Activated naive CD8-positive, alpha-beta T cell treated with anti-CD3 and anti-CD28 coated beads, Interleukin-2, amount 10 ng/mL, durations not matched to agents 7 days and 5 days (primary cell): ENCODE measurements at regions not wholly inside any gene's neighbourhood (a gene's known extent, or its start where the extent isn't known, plus 50 kb on each side); places are given as distances from the start of the nearest gene placed in this dataset.
"Not testable (repeated sequence)": the region's sequence is repeated elsewhere in the genome, so short reads cannot be mapped to it uniquely, and the experiment has no call there.

Experiments used
- ATAC-seq: fragments of 150-1000 bp; cut with Tn5 transposase; one replicate; pipeline ENCODE4 v1.10.0; 2021; ENCODE audit warnings: low read depth, moderate library complexity
- POLR2A ChIA-PET: fragments of 350-600 bp; sonication (Branson Sonifier 250); formaldehyde crosslinking; loops from one replicate; lab custom pipeline; 2021; ENCODE audit warnings: antibody characterized with exemption; lab: Charles Lee
- DNase-seq: peaks from one replicate; pipeline ENCODE4 v3.0.0; 2021
- H3K27ac Mint-ChIP-seq: one replicate; pipeline ENCODE4 v1.8.0; 2022; ENCODE audit warnings: mild to moderate bottlenecking, mixed read lengths
- H3K27me3 Mint-ChIP-seq: one replicate; pipeline ENCODE4 v1.8.0; 2022; ENCODE audit warnings: mild to moderate bottlenecking, moderate library complexity, mixed read lengths
- H3K36me3 Mint-ChIP-seq: one replicate; pipeline ENCODE4 v1.8.0; 2021; ENCODE audit warnings: mild to moderate bottlenecking, mixed read lengths
- H3K4me1 Mint-ChIP-seq: one replicate; pipeline ENCODE4 v1.8.0; 2021; ENCODE audit warnings: mixed read lengths
- H3K4me3 Mint-ChIP-seq: one replicate; pipeline ENCODE4 v1.8.0; 2022; ENCODE audit warnings: mild to moderate bottlenecking, moderate library complexity, mixed read lengths
- H3K9me3 Mint-ChIP-seq: one replicate; pipeline ENCODE4 v1.8.0; 2021; ENCODE audit warnings: mixed read lengths

DNA sequence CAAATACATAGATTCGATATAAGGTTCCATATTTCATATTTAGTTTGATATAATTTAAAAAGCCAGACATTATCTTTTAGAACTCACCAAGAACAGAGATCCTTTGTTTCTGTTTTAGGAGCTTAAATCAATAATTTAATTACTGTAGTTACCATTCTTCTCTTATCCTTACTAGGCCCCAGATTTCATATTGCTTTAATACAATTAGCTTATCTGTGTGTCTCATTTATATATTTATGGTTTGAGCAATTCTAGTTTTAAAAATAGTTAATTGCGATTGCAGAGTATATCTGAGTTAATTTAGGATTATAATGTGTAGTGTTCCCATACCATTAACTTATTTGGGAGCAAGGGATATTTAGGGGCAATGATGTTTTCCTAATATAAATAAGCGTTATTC, 558.8 kb upstream of the ZNF804A start:
- no peaks in the 10 kb centered on the region for H3K36me3 Mint-ChIP-seq
- no peak overlapping the region for H3K4me3 Mint-ChIP-seq
- POLR2A ChIA-PET = no interaction called here
- DNase-seq = no peak
- no peaks in the 10 kb centered on the region for H3K27me3 Mint-ChIP-seq
- no peak for ATAC-seq
- H3K4me1 Mint-ChIP-seq = no peaks in the 10 kb centered on the region
- no peaks in the 10 kb centered on the region for H3K9me3 Mint-ChIP-seq
- H3K27ac Mint-ChIP-seq = no peak overlapping the region

DNA sequence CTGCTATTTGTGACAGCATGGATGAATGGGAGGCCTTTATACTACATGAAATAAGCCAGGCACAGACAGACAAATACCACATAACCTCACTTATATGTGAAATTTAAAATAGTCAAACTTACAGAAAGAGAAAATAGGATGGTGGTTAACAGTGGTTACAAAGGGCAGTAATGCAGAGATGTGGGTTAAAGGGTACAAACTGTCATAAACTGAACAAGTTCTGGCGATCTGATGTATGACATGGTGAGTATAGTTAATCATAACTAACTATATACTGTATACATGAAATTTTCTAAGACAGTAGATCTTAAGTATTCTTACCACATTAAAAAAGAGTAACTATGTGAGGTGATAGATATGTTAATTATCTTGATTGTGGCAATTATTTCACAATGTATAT, 558.1 kb upstream of the ZNF804A start:
- no peaks in the 10 kb centered on the region for H3K4me1 Mint-ChIP-seq
- no peaks in the 10 kb centered on the region for H3K36me3 Mint-ChIP-seq
- no peak for ATAC-seq
- no peaks in the 10 kb centered on the region for H3K9me3 Mint-ChIP-seq
- POLR2A ChIA-PET = no interaction called here
- H3K27me3 Mint-ChIP-seq = no peaks in the 10 kb centered on the region
- H3K4me3 Mint-ChIP-seq = no peak overlapping the region
- DNase-seq = no peak
- H3K27ac Mint-ChIP-seq = no peak overlapping the region

DNA sequence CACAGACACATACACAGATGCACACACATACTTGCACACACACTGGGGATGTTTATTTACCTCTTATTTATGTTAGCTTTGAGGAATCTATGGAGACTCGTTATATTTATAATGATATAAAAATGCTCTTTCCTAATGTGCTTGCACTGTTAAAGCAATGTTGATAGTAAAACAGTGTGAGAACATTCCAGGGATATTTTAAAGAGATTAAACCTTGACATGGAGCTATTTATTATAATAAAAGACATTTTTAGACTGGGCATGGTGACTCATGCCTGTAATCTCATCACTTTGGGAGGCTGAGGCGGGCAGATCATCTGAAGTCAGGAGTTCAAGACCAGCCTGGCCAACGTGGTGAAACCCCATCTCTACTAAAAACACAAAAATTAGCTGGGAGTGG, 557.3 kb upstream of the ZNF804A start:
- no peak overlapping the region for H3K4me3 Mint-ChIP-seq
- POLR2A ChIA-PET = no interaction called here
- no peaks in the 10 kb centered on the region for H3K4me1 Mint-ChIP-seq
- ATAC-seq (no peak), DNase-seq (no peak)
- H3K27me3 Mint-ChIP-seq = no peaks in the 10 kb centered on the region
- H3K36me3 Mint-ChIP-seq = no peaks in the 10 kb centered on the region
- no peak overlapping the region for H3K27ac Mint-ChIP-seq
- no peaks in the 10 kb centered on the region for H3K9me3 Mint-ChIP-seq

DNA sequence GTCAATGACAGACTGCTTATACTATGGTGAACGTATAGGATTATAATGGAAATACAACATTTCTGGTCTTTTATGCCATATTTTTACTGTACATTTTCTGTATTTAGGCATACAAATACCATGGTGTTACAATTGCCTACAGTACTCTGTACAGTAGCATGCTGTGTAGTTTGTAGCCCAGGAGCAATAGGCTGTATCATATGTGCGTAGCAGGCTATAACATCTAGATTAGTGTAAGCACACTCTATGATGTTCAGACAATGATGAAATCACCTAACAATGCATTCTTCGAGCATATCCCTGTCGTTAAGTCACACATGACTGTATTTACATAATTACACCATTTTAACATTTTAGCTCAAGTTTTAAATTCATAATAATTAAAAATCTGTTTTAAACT, 556.6 kb upstream of the ZNF804A start:
- H3K4me1 Mint-ChIP-seq = no peaks in the 10 kb centered on the region
- H3K9me3 Mint-ChIP-seq = no peaks in the 10 kb centered on the region
- no peak for DNase-seq
- POLR2A ChIA-PET = no interaction called here
- no peak overlapping the region for H3K27ac Mint-ChIP-seq
- H3K27me3 Mint-ChIP-seq = no peaks in the 10 kb centered on the region
- H3K36me3 Mint-ChIP-seq = no peaks in the 10 kb centered on the region
- H3K4me3 Mint-ChIP-seq = no peak overlapping the region
- no peak for ATAC-seq

DNA sequence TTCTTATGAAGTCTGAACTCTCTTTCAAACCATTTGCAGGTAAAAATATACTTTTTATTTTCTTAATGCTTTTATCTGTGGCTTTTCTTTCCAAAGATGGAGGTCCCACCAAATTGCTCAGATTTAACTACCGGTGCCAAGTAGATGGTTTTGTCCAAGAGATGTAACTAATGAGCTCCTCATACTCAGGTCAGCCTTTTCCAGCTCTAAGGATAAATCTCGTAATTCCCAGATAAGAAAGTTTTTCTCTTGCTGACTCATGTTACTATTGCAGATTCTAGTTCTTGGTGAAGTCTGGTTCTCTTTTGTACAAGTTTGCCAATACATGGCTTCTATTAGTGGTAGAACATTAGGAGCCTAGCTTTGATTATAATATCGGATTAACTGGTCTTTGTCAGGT, 550.8 kb upstream of the ZNF804A start:
- no peak for DNase-seq
- H3K36me3 Mint-ChIP-seq = no peaks in the 10 kb centered on the region
- H3K4me1 Mint-ChIP-seq = no peaks in the 10 kb centered on the region
- POLR2A ChIA-PET = no interaction called here
- no peak overlapping the region for H3K27ac Mint-ChIP-seq
- H3K4me3 Mint-ChIP-seq = no peak overlapping the region
- ATAC-seq = no peak
- no peaks in the 10 kb centered on the region for H3K9me3 Mint-ChIP-seq
- H3K27me3 Mint-ChIP-seq = no peaks in the 10 kb centered on the region

DNA sequence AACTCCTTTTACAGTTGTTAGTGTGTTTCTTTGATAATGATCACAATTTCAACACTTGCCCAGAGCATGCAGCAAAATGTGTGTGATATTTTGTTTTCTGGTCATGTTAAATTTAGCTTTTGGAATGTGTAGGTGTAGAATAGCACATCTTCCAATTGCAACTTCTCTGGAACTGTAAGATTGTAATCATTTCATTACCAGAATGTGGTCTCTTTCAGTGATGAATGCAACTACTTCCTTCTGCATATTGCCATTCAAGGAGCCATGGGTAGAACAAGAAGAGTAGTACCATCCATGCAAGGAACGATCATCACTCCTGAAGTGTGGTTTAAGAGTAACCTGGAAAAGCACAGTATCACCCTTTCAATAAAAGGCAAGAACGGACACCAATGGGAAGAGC, 548.8 kb upstream of the ZNF804A start:
- Mint-ChIP-seq H3K36me3 (no peaks in the 10 kb centered on the region), H3K4me3 (no peak overlapping the region), H3K9me3 (no peaks in the 10 kb centered on the region), H3K27me3 (no peaks in the 10 kb centered on the region), H3K4me1 (no peaks in the 10 kb centered on the region), H3K27ac (no peak overlapping the region)
- no peak for ATAC-seq
- DNase-seq = no peak
- POLR2A ChIA-PET = no interaction called here

DNA sequence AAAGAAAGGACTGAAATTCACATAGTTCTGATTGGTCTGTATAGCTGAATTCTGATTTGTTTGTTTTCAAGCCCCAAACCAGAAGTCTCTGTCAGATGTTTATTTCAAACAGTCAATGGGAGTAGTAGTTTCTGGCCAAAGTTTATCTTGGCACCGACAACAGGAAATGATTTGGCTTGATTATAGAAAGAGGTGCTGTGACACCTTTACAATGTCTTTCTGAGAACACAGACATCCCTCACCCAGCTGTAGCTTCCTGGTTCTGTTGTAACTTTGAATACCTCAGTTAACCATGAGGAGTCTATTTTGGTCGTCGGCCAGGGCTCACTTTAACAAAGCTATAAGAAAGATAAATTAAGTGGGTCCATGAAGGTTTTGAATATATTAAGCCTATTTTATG, 545.0 kb upstream of the ZNF804A start:
- no peaks in the 10 kb centered on the region for H3K9me3 Mint-ChIP-seq
- H3K36me3 Mint-ChIP-seq = no peaks in the 10 kb centered on the region
- H3K27me3 Mint-ChIP-seq = no peaks in the 10 kb centered on the region
- H3K4me1 Mint-ChIP-seq = no peaks in the 10 kb centered on the region
- ATAC-seq (no peak), DNase-seq (no peak)
- POLR2A ChIA-PET = no interaction called here
- no peak overlapping the region for H3K4me3 Mint-ChIP-seq
- H3K27ac Mint-ChIP-seq = no peak overlapping the region

DNA sequence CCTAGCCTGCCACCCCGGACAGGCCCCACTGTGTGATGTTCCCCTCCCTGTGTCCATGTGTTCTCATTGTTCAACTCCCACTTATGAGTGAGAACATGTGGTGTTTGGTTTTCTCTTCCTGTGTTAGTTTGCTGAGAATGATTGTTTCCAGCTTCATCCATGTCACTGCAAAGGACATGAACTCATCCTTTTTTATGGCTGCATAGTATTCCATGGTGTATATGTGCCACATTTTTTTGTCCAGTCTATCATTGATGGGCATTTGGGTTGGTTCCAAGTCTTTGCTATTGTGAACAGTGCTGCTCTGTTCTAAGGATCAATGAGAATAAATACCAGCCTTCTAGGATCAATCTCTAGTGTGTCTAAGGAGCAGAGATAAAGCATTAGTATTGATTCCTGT, 543.9 kb upstream of the ZNF804A start:
- ATAC-seq, H3K27ac Mint-ChIP-seq, H3K27me3 Mint-ChIP-seq, H3K9me3 Mint-ChIP-seq, H3K36me3 Mint-ChIP-seq, DNase-seq, H3K4me1 Mint-ChIP-seq, POLR2A ChIA-PET, H3K4me3 Mint-ChIP-seq: not testable (repeated sequence)

DNA sequence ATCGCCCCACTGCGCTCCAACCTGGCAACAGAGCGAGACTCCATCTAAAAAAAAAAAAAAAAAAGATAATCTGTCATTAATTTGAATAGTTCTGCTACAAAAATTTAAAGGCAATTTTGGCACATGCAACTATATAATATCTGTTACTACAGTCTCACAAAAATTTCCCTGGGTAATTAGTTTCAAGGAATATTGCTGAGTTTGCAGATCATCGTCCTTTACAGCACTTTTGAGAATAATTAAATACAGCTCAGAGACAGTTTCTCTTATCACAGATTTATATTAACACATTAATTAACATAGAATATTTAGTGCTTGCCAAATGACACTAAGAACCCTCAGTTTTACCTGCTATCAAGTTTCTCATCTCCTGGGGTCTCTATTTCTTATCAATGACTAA, 540.4 kb upstream of the ZNF804A start:
- Mint-ChIP-seq H3K36me3 (no peaks in the 10 kb centered on the region), H3K4me3 (no peak overlapping the region), H3K27me3 (no peaks in the 10 kb centered on the region), H3K9me3 (no peaks in the 10 kb centered on the region), H3K27ac (no peak overlapping the region), H3K4me1 (no peaks in the 10 kb centered on the region)
- DNase-seq = no peak
- ATAC-seq = no peak
- POLR2A ChIA-PET = no interaction called here

DNA sequence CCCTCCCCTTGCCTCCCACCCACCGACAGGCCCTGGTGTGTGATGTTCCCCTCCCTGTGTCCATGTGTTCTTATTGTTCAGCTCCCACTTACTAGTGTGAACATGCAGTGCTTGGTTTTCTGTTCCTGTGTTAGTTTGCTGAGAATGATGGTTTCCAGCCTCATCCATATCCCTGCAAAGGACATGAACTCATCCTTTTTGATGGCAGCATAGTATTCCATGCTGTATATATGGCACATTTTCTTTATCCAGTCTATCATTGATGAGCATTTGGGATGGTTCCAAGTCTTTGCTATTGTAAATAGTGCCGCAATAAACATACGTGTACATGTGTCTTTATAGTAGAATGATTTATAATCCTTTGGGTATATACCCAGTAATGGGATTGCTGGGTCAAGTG, 538.1 kb upstream of the ZNF804A start:
- H3K4me3 Mint-ChIP-seq, ATAC-seq, H3K27me3 Mint-ChIP-seq, DNase-seq, H3K4me1 Mint-ChIP-seq, H3K36me3 Mint-ChIP-seq, H3K27ac Mint-ChIP-seq, POLR2A ChIA-PET, H3K9me3 Mint-ChIP-seq: not testable (repeated sequence)

DNA sequence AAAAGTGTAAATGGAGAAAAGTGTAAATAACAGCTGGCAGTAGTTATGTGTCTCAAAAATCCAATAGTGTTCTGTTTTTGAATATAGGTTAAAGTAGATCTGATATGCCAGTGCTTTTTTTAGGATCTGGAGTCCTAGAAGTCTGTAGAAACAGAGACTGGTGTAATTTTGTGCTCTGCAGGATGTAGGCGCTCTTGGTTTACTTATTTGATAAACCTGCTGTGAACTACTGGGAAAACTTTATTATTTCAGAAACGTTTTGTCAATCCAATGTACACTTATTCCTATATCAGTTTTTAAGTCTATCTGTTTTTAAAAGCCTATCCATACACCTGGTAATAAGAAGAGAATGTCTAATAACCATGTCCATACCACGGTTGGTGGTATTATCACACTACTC, 530.8 kb upstream of the ZNF804A start:
- H3K36me3 Mint-ChIP-seq = no peaks in the 10 kb centered on the region
- H3K4me3 Mint-ChIP-seq = no peak overlapping the region
- H3K27me3 Mint-ChIP-seq = no peaks in the 10 kb centered on the region
- no peak for ATAC-seq
- H3K4me1 Mint-ChIP-seq = no peaks in the 10 kb centered on the region
- no peak for DNase-seq
- H3K9me3 Mint-ChIP-seq = peaks cover 2% of the 10 kb centered on the region
- no peak overlapping the region for H3K27ac Mint-ChIP-seq
- POLR2A ChIA-PET = no interaction called here

DNA sequence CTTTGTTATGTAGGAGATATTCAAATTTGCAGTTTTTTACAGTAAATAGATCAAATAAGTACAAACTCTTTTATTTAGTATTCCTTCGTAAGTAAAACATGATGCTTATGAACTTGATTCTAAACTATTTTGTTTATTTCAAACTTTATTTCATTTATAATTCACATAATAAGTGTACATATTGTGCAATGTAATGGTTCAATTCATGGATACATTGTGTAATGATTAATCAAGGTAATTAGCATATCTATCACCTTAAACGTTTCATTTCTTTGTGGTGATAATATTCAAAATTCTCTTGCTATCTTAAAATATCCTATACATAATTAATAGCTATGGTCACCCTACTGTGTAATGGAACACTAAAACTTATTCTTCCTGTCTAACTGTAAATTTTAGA, 525.9 kb upstream of the ZNF804A start:
- no peak overlapping the region for H3K27ac Mint-ChIP-seq
- H3K4me3 Mint-ChIP-seq = no peak overlapping the region
- DNase-seq (no peak), ATAC-seq (no peak)
- peaks cover 2% of the 10 kb centered on the region for H3K9me3 Mint-ChIP-seq
- no peaks in the 10 kb centered on the region for H3K27me3 Mint-ChIP-seq
- POLR2A ChIA-PET = no interaction called here
- no peaks in the 10 kb centered on the region for H3K4me1 Mint-ChIP-seq
- H3K36me3 Mint-ChIP-seq = no peaks in the 10 kb centered on the region

DNA sequence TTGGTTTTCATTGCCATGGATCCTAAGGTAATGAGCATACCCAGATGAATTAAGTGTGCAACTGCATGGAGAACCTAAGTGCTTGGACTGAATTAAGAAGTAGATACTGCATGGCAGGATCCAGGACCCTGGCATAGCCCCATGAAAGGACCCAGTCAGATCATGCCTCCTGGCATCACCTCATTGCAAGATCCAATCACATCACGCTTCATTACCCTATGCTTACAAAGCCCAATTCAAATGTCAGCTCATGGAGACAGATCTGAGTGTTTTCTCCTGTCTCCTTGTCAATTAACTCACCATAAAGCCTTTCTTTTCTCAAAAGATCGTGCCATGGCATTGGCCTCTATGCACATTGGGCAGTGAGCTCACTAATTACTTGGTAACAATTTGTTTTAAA, 519.8 kb upstream of the ZNF804A start:
- no peak for ATAC-seq
- H3K36me3 Mint-ChIP-seq = no peaks in the 10 kb centered on the region
- H3K9me3 Mint-ChIP-seq = no peaks in the 10 kb centered on the region
- H3K4me3 Mint-ChIP-seq = no peak overlapping the region
- DNase-seq = no peak
- H3K27me3 Mint-ChIP-seq = no peaks in the 10 kb centered on the region
- POLR2A ChIA-PET = no interaction called here
- H3K4me1 Mint-ChIP-seq = no peaks in the 10 kb centered on the region
- no peak overlapping the region for H3K27ac Mint-ChIP-seq

DNA sequence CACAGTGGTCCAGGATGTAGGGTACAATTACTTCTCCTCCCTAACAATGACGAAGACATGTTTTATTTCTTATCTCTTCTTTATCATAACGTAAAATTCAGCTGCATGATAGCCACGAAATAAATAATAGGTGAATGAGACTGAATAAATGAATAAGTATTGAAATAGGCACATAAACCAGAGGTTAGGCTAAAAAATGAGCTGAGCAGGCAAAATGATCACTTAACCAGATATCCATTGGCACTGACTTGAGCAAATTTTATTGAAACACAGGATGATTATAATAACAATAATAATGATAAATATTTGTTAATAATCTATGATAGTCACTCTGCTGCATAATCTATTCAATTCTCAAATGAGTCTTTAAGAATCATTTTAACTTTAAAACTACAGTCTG, 506.9 kb upstream of the ZNF804A start:
- H3K27ac Mint-ChIP-seq = no peak overlapping the region

DNA sequence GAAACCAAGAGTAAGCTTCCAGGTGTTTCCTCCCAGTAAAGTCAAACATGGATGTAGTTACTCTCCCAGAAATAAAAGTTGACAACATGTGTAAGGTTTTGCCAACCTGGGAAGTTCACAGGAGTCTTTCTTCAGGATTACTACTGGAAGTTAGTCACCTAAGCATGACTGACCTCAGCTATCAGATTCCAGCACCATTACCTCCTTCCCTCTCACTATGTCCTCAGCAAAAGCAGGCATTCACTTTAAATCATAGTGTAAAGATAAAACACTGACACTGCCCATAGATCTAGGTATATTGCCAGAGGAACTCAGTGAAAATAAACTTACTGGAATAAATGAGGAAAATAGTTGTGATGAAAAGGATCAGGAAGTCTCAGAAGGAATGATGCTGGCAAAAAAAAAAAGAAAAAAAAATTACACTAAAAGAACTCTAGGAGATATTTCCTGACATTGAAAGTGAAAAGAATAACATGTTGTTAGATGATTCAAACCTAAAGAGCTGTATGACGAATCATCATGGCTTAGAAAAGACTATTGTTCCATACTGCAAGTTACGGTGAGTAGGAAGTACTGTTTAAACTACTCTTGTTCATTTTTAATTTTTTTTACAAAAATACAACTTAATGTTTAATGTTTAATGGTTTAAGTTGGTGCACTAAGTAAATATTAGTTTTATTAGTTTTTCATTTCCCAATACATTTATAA, 484.5 kb upstream of the ZNF804A start:
- POLR2A ChIA-PET = no interaction called here
- Mint-ChIP-seq H3K27ac (no peak overlapping the region), H3K4me3 (no peak overlapping the region), H3K9me3 (no peaks in the 10 kb centered on the region), H3K4me1 (no peaks in the 10 kb centered on the region), H3K27me3 (no peaks in the 10 kb centered on the region), H3K36me3 (no peaks in the 10 kb centered on the region)
- no peak for DNase-seq
- ATAC-seq = no peak

More for the DNA sequence above, 506.9 kb upstream of the ZNF804A start:
- no peaks in the 10 kb centered on the region for H3K9me3 Mint-ChIP-seq
- no peaks in the 10 kb centered on the region for H3K4me1 Mint-ChIP-seq
- no peak overlapping the region for H3K4me3 Mint-ChIP-seq
- POLR2A ChIA-PET = no interaction called here
- no peaks in the 10 kb centered on the region for H3K27me3 Mint-ChIP-seq
- DNase-seq = no peak
- no peak for ATAC-seq
- no peaks in the 10 kb centered on the region for H3K36me3 Mint-ChIP-seq
